ENCODE measurements at regions not wholly inside any gene's neighbourhood (a gene's known extent, or its start where the extent isn't known, plus 50 kb on each side); places are given as distances from the start of the nearest gene placed in this dataset.

DNA sequence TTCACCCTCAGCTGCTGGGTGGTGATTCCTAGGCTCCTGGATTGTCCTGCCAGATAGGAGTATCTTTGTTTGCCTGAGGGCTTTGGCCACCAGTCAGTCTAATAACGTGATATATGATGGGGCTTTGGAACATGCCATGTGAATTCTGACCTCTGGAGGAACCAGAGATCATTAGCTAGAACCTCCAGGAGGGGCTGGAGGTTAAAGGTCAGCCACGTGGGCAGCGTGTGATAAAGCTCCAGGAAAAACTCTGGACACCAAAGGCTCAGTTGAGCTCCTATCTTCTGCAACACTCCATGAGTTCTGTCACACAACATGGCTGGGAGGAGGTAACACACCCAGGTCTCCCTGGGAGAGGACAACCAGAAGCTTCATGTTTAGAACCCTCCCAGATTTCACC, 251.1 kb downstream of the DAD1 start:
- TF ChIP-seq L3MBTL2 (conservative IDR thresholded peaks at IDR 0.05) = no peak
- no peak for TF ChIP-seq ELF4 (IDR thresholded peaks at IDR 0.05)
- TF ChIP-seq NFRKB (IDR thresholded peaks at IDR 0.05) = no peak
- TF ChIP-seq FOXA1 (IDR thresholded peaks at IDR 0.05) = no peak
- TF ChIP-seq FOXM1 (IDR thresholded peaks at IDR 0.05; ENCODE audit: borderline replicate concordance) = no peak
- TF ChIP-seq LEF1 (IDR thresholded peaks at IDR 0.05; ENCODE audit: borderline replicate concordance) = no peak
- no peak for TF ChIP-seq BHLHE40 (IDR thresholded peaks at IDR 0.05; ENCODE audit: borderline replicate concordance)
- TF ChIP-seq SP1 (IDR thresholded peaks at IDR 0.05) = no peak
- TF ChIP-seq, protein P1, sequence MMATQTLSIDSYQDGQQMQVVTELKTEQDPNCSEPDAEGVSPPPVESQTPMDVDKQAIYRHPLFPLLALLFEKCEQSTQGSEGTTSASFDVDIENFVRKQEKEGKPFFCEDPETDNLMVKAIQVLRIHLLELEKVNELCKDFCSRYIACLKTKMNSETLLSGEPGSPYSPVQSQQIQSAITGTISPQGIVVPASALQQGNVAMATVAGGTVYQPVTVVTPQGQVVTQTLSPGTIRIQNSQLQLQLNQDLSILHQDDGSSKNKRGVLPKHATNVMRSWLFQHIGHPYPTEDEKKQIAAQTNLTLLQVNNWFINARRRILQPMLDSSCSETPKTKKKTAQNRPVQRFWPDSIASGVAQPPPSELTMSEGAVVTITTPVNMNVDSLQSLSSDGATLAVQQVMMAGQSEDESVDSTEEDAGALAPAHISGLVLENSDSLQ (IDR thresholded peaks at IDR 0.05) = no peak

All from HEK293T (cell line).